ENCODE measurements at regions not wholly inside any gene's neighbourhood (a gene's known extent, or its start where the extent isn't known, plus 50 kb on each side); places are given as distances from the start of the nearest gene placed in this dataset.

- no peak overlapping the region for H3K27ac ChIP-seq (ENCODE audit: control insufficient read depth, insufficient read depth, low read length)
- H3K9me3 ChIP-seq (ENCODE audit: control insufficient read depth, low read depth, low read length): no peaks in the 10 kb centered on the region
- no peaks in the 10 kb centered on the region for H3K27me3 ChIP-seq (ENCODE audit: control insufficient read depth, extremely low read depth, insufficient read depth, low read length)
- no peak overlapping the region for H3K4me3 ChIP-seq (ENCODE audit: control insufficient read depth in 2 of 3, extremely low read depth in 1 of 3, insufficient read depth in 2 of 3, low read depth in 1 of 3, low read length in 3 of 3)
- no peaks in the 10 kb centered on the region for H3K9me1 ChIP-seq (ENCODE audit: control insufficient read depth, extremely low read depth, insufficient read depth, low read length)
- H4K20me1 ChIP-seq (ENCODE audit: control insufficient read depth, extremely low read depth, insufficient read depth, low read length): no peaks in the 10 kb centered on the region
- H3K79me2 ChIP-seq (ENCODE audit: control insufficient read depth, insufficient read depth, low read length): no peaks in the 10 kb centered on the region
- DNase-seq (ENCODE audit: low read depth, low spot score): no peak
- no peaks in the 10 kb centered on the region for H3K36me3 ChIP-seq (ENCODE audit: control insufficient read depth in 2 of 2, extremely low read depth in 1 of 2, insufficient read depth in 2 of 2, low read length in 2 of 2)
- no peak for TF ChIP-seq EZH2 (IDR thresholded peaks at IDR 0.05; ENCODE audit: low read length)
- no peak for TF ChIP-seq CTCF (optimal IDR thresholded peaks at IDR 0.05 in 1 of 3, IDR thresholded peaks at IDR 0.05 in 1 of 3, conservative IDR thresholded peaks at IDR 0.05 in 1 of 3; ENCODE audit: extremely low read depth in 1 of 3, insufficient read depth in 2 of 3, low read length in 3 of 3)
- H2AFZ ChIP-seq (ENCODE audit: control insufficient read depth, low read length): no peak overlapping the region
- H3K9ac ChIP-seq (ENCODE audit: control insufficient read depth, extremely low read depth, insufficient read depth, low read length): no peak overlapping the region
- no peak for FAIRE-seq
- H3K4me2 ChIP-seq (ENCODE audit: control insufficient read depth, extremely low read depth, insufficient read depth, low read depth, low read length): no peak overlapping the region
- dilution Hi-C loops (cut with MboI; ENCODE audit: extremely low pct_ligation_motif_present, low sequenced_read_pairs): no loop called here
- H3K4me1 ChIP-seq (ENCODE audit: control insufficient read depth, extremely low read depth, insufficient read depth, low read length): no peaks in the 10 kb centered on the region
Measured at GRCh38 chr10:83713423-83713822, 425.9 kb upstream of the GHITM start.

- Histone ChIP-seq H2AFZ (ENCODE audit: control insufficient read depth, low read length) (no peak overlapping the region), H3K4me3 (ENCODE audit: control insufficient read depth in 2 of 3, extremely low read depth in 1 of 3, insufficient read depth in 2 of 3, low read depth in 1 of 3, low read length in 3 of 3) (no peak overlapping the region), H3K36me3 (ENCODE audit: control insufficient read depth in 2 of 2, extremely low read depth in 1 of 2, insufficient read depth in 2 of 2, low read length in 2 of 2) (no peaks in the 10 kb centered on the region), H3K4me1 (ENCODE audit: control insufficient read depth, extremely low read depth, insufficient read depth, low read length) (no peaks in the 10 kb centered on the region), H3K4me2 (ENCODE audit: control insufficient read depth, extremely low read depth, insufficient read depth, low read depth, low read length) (no peak overlapping the region), H3K9me3 (ENCODE audit: control insufficient read depth, low read depth, low read length) (no peaks in the 10 kb centered on the region), H4K20me1 (ENCODE audit: control insufficient read depth, extremely low read depth, insufficient read depth, low read length) (no peaks in the 10 kb centered on the region), H3K27me3 (ENCODE audit: control insufficient read depth, extremely low read depth, insufficient read depth, low read length) (no peaks in the 10 kb centered on the region), H3K9me1 (ENCODE audit: control insufficient read depth, extremely low read depth, insufficient read depth, low read length) (no peaks in the 10 kb centered on the region), H3K27ac (ENCODE audit: control insufficient read depth, insufficient read depth, low read length) (no peak overlapping the region), H3K79me2 (ENCODE audit: control insufficient read depth, insufficient read depth, low read length) (no peaks in the 10 kb centered on the region), H3K9ac (ENCODE audit: control insufficient read depth, extremely low read depth, insufficient read depth, low read length) (no peak overlapping the region)
- DNase-seq (ENCODE audit: low read depth, low spot score) (no peak), FAIRE-seq (no peak)
- dilution Hi-C loops (cut with MboI; ENCODE audit: extremely low pct_ligation_motif_present, low sequenced_read_pairs): no loop called here
- no peak for TF ChIP-seq CTCF (optimal IDR thresholded peaks at IDR 0.05 in 1 of 3, IDR thresholded peaks at IDR 0.05 in 1 of 3, conservative IDR thresholded peaks at IDR 0.05 in 1 of 3; ENCODE audit: extremely low read depth in 1 of 3, insufficient read depth in 2 of 3, low read length in 3 of 3)
- TF ChIP-seq EZH2 (IDR thresholded peaks at IDR 0.05; ENCODE audit: low read length): no peak
Measured at GRCh38 chr10:83723080-83723479, 416.2 kb upstream of the GHITM start.

Measured in keratinocyte (primary cell).